Tibial nerve (tissue), 3 donors: ENCODE measurements at regions not wholly inside any gene's neighbourhood (a gene's known extent, or its start where the extent isn't known, plus 50 kb on each side); places are given as distances from the start of the nearest gene placed in this dataset.

Experiments used
- CTCF ChIP-seq, 5 experiments: fragments of 200-600 bp in 3 of 5; fragments of 450-650 bp in 2 of 5; sonication (generic) in 3 of 5; IDR thresholded peaks; one replicate each; pipeline ENCODE4 v1.5.1; 2016 to 2019; ENCODE audit warnings: antibody characterized with exemption in 5 of 5, mild to moderate bottlenecking in 3 of 5, moderate library complexity in 2 of 5
- POLR2A ChIP-seq, 2 donors: fragments of 450-650 bp; IDR thresholded peaks; one replicate each; pipeline ENCODE4 v1.6.1; 2017; ENCODE audit warnings: antibody characterized with exemption in 2 of 2, mild to moderate bottlenecking in 2 of 2, moderate library complexity in 2 of 2

DNA sequence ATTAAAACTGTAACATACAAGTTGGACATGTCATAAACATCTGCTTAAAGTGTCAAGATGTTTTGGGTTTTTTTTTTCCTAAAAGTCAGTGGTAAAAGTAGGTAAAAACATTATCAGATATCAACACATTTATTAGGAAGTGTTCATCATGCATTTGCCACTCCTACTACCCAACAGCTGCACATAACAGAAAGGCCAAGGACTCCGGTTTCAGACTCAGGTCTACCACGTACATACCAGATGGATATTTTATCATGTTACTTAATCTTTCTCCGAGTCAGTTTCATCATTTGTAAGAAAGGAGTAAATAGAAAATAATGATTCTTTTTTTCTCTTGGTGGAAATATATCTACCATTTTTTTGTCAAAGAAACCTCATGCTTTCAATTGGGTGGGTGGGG is 192.3 kb downstream of the UBE2E3 start:
- no peak for TF ChIP-seq CTCF (IDR thresholded peaks at IDR 0.05)
- TF ChIP-seq POLR2A (IDR thresholded peaks at IDR 0.05), result no peak
